GM21528 (cell line): ENCODE measurements at regions not wholly inside any gene's neighbourhood (a gene's known extent, or its start where the extent isn't known, plus 50 kb on each side); places are given as distances from the start of the nearest gene placed in this dataset.
"Not testable (repeated sequence)": the region's sequence is repeated elsewhere in the genome, so short reads cannot be mapped to it uniquely, and the experiment has no call there.

ENCODE experiments used
- ATAC-seq: cut with Tn5 transposase; IDR thresholded peaks from one replicate; pipeline ENCODE4 v1.9.1; 2021; ENCODE audit warnings: mild to moderate bottlenecking, moderate library complexity; ENCODE audit not compliant: unreplicated experiment, low FRiP score

GRCh38 chr6:97979285-97979684 lies 696.3 kb upstream of the MMS22L start:
- ATAC-seq = not testable (repeated sequence)

DNA sequence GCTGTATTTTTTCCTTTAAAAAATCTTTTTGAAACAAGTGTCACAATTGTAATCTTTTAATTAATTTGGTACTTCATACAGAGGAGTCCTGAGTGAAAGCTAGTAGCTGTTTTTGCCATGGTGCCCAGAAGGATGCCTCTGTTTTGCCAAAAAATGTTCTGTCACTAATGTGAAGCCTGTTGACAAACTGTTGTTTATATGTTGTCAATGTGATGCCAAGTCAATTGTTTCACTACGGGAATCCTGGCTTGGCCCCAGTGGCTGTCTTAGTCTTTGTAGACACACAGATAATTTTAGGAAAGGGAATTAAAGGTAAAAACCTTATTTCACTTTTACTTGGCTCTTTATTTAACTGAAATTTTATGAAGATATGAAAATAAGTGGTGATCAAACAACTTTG lies 706.4 kb upstream of the MMS22L start:
- ATAC-seq = no peak

GRCh38 chr6:97995158-97995557 lies 712.1 kb upstream of the MMS22L start:
- ATAC-seq = no peak

- no peak for ATAC-seq
These were observed 719.7 kb upstream of the MMS22L start for GRCh38 chr6:98002678-98003077.

DNA sequence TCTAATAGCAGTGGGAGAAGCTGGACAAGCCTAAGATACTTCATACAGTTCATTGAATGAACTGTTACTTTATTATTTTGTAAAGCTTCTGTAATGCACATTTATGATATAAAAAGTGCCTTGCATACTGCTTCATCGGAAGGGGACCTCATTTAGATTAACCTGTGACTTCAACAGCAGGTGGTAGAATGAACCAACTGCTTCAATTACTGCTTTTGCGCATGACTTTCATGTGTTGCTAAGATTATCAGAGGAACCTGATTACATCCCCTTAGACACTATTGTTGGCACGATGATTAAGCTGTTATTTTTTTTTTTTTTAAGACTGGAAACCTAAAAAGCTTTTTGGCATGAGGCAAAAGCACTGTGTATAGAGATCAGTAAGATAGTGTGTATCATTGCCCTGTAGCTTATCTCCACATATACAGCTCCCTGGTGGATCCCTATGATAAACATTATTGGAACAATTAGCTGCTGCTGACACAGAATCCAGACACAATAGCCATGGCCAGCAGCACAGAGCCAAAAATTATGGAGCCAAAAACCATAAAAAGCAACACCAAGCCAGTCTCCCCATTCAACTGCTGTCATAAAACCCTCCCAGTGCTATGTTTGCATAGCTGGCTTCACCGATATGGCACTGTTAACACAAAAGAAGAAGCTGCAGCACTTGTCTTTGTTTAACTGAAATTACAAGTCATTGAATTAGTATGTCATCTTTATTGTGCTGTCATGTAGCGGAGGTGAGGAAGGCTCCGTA lies 731.6 kb upstream of the MMS22L start:
- no peak for ATAC-seq

- ATAC-seq = no peak
These were observed 733.5 kb upstream of the MMS22L start for GRCh38 chr6:98016565-98016964.

GRCh38 chr6:98020222-98020621 lies 737.2 kb upstream of the MMS22L start:
- no peak for ATAC-seq

DNA sequence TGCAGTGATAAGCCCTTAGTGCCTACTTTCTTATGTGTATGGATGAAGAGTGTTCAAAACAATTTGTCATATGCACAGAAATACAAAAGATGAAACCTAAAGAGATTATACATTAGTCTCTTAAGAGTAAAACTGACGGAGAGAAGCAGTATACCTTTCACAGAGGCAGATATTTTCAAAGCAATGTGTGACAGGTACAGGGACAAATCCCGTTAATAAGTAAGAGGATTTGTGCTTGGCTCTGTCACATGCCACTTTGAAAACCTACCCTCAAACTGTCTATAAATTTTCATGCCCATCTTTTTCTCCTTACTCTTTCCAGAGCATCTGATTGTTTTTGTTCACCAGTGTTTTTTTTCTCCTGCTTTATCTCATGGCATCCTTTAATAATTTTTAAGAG lies 741.3 kb upstream of the MMS22L start:
- ATAC-seq = no peak

GRCh38 chr6:98027898-98028297 lies 744.9 kb upstream of the MMS22L start:
- no peak for ATAC-seq

- ATAC-seq = no peak
These were observed 750.6 kb upstream of the MMS22L start for GRCh38 chr6:98033617-98034016.

GRCh38 chr6:98036344-98036923 lies 753.4 kb upstream of the MMS22L start:
- no peak for ATAC-seq

- ATAC-seq = no peak
These were observed 754.6 kb upstream of the MMS22L start for GRCh38 chr6:98037571-98037970.

GRCh38 chr6:98039443-98039842 lies 756.4 kb upstream of the MMS22L start:
- ATAC-seq = no peak

- ATAC-seq = no peak
These were observed 757.0 kb upstream of the MMS22L start for GRCh38 chr6:98039904-98040607.

DNA sequence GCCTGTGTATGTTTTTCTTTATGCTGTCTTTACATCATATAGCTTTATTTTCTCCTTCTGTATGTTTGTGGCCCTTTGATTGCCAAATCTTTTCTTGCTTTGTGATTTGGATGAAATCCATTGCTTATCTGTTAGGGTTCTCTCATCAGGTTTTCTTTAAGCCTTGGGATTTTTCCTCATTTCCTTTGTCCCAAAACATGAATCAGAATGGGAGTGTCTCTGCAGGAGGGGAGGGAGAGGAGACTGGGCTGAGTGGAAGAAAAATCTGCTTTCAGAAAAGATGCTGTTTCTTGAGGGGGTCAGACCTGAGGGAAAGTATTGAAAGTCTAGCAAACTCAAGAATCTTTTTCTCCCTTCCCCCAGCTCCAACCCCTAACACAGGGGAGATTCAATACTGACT lies 758.0 kb upstream of the MMS22L start:
- no peak for ATAC-seq

DNA sequence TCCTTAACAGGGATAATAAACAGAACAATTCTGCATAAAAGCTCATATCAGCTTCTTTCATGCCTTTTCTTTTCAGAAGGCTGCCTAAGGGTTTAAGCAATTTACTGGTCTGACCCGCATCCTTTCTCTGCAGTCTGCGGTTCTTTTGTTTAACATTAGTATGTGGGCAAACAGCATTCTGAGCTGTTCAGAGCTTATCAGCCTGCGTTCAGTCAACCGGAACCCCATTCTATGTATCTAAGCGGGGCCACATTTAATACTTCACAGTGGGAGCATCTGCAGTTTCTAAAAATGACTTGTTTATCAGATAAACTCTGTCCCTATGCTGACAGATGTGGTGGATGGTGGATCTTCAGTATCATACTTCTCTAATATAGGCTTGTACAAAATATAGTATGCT lies 758.9 kb upstream of the MMS22L start:
- ATAC-seq = no peak

DNA sequence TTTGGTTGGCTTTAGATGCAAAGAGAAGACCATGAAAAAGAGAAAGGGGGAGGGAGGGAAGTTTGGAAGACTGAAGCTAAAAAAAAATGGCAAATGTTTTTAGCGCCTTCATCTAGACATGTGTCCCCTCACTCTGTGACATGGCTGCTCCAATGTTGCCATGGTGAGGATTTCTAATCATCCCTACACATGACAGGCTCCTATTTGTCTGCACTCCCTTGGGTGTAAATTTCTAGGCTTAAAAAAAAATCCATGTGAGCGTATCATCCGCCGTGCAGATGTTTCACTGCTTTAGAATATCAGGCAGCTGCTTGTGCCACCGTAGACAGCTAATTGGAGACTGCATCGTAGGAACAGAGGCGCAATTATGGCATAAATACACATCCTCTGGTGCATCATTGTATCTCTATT lies 761.1 kb upstream of the MMS22L start:
- ATAC-seq = no peak

DNA sequence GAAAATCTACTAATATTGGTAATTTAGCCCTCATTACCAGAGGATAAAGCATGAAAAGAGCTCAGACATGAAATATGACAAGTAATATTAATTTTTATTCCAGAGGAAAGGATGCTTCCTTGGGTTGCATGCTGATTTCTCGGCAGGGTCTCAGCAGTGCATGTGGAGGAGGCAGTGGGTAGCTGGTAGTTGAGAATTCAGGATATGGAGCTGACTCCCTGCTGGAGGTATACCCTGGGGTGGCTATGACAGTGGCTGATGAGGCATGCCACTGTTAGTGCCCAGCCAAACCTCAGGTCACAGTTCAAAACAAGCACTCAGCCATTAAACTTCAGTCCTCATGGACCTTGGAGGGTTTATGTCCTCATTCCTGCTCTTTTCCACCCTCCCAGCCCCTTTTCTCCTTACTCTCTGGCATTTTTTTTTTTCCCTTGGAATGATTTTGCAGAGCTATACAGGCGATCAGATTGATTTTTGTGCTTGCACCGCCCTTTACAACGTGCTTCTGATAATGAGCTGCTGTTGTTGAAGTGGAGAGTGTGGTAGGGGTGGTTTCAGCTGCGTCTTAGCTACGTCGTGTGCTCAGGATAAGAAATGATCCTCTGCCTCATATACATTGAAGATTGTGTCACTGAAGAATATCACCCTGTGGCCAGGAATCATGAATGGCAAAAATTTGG lies 761.9 kb upstream of the MMS22L start:
- no peak for ATAC-seq

DNA sequence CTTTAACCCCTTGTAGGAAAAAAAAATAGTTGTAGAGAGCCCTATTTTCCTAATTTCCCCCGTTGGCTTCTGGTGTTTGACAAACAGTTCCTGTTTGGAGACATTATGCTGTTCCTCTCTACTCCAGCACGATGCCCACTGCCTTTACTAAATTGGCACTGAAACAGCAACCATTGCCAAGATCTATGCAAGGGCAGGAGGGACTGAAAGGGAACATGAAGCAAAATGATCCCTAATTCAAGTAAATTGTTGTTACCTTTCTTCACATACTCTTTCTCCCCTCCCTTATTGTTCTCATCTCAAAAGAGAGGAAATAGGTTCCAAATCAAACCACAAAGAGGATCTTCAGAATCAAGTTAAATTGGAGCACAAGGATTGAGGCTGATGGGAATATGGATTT lies 764.1 kb upstream of the MMS22L start:
- ATAC-seq = no peak

DNA sequence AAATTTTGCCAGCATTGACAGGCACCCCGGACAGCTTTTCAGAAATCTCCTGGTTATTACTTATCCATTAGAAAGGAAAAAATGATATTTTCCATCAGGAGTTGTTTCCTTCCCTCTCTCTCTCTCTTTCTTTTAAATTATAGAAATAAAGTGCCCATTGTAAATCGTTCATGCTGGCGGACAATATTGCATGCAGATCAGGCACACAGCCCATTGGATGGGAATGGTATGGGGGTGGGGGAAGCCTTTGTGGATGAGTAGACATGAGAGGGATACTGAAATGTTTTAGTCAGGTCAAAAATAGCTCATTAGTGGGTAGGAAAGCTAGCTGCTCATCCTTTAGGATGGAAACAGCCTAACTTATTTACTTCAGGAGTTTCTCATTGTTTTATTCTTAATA lies 764.9 kb upstream of the MMS22L start:
- no peak for ATAC-seq

- no peak for ATAC-seq
These were observed 771.4 kb upstream of the MMS22L start for GRCh38 chr6:98054453-98054852.
